Left ventricle myocardium inferior (tissue), 1 donor: ENCODE measurements at regions not wholly inside any gene's neighbourhood (a gene's known extent, or its start where the extent isn't known, plus 50 kb on each side); places are given as distances from the start of the nearest gene placed in this dataset.

ENCODE experiments used
- DNase-seq: peaks from one replicate; pipeline ENCODE4 v3.0.0-alpha.2; 2020
- H3K27ac ChIP-seq: fragments of 200-600 bp; replicated peaks from 2 replicates; pipeline ENCODE4 v1.8.0; 2021
- H3K27me3 ChIP-seq: fragments of 200-600 bp; 2 replicates; pipeline ENCODE4 v1.8.0; 2021; ENCODE audit warnings: low read depth
- H3K36me3 ChIP-seq: fragments of 200-600 bp; 2 replicates; pipeline ENCODE4 v1.8.0; 2021
- H3K4me1 ChIP-seq: fragments of 200-600 bp; 2 replicates; pipeline ENCODE4 v1.8.0; 2021
- H3K4me3 ChIP-seq: fragments of 200-600 bp; 2 replicates; pipeline ENCODE4 v1.8.0; 2021; ENCODE audit warnings: mild to moderate bottlenecking, moderate library complexity
- H3K9me3 ChIP-seq: fragments of 200-600 bp; replicated peaks from 2 replicates; pipeline ENCODE4 v1.8.0; 2021
- CTCF ChIP-seq: fragments of 200-600 bp; IDR thresholded peaks from 2 replicates; pipeline ENCODE4 v1.8.0; 2021; ENCODE audit warnings: antibody characterized with exemption, mild to moderate bottlenecking, borderline replicate concordance
- intact Hi-C: fragments of 100-400 bp; cut with micrococcal nuclease; formaldehyde crosslinking; loops from one replicate; pipeline ENCODE4 v1.11.0; 2022
- donor health status: DM: no; HTN: yes; CAD: no; lungs with severe emphysema.

DNA sequence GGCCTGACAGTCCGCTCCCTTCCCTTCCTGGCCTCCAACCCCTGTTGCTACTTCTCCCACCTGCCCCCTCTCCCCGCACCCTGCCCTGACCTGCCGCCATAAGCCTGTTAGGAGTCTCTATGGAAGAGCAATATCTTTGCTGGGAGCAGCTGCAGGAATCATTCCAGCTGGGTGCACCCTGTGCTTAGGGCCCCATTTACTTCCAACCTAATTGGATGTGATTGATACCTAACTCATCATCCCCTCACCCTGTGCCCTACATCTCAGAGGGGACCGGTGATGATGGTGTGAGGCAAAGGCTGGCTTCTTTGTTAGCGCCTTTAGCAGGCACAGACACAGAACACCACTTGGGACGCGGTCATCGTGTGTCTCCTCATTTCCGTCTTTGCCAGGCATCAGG lies 80.0 kb upstream of the FAM180A start:
- no peak for DNase-seq
- H3K36me3 ChIP-seq: no peaks in the 10 kb centered on the region
- H3K27me3 ChIP-seq: no peaks in the 10 kb centered on the region
- H3K4me1 ChIP-seq: peaks cover 3% of the 10 kb centered on the region
- no peak for TF ChIP-seq CTCF
- intact Hi-C loops: no loop called here
- H3K4me3 ChIP-seq: no peak overlapping the region
- no peaks in the 10 kb centered on the region for H3K9me3 ChIP-seq
- no peak overlapping the region for H3K27ac ChIP-seq

DNA sequence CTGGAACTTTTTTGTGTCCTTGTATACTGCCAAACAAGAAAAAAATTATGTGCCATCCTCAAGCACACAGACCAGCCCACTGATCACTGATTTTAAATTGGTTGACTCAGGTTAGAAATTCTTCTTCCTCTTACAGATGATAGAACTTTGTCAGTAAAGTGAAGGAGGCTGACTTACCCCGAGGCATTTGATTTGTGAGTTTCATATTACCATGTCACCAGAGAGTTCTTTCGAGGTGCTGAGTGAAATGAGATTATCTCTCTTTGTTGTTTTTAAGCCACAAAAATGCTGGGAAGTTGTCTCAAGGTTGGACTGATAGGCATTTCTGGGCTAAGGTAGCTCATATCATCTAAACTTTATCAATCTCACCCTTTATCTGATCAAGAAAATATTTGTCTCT lies 78.8 kb upstream of the FAM180A start:
- no peak for TF ChIP-seq CTCF
- intact Hi-C loops: no loop called here
- no peaks in the 10 kb centered on the region for H3K27me3 ChIP-seq
- no peak overlapping the region for H3K27ac ChIP-seq
- no peaks in the 10 kb centered on the region for H3K9me3 ChIP-seq
- H3K36me3 ChIP-seq: no peaks in the 10 kb centered on the region
- DNase-seq: no peak
- H3K4me1 ChIP-seq: no peaks in the 10 kb centered on the region
- H3K4me3 ChIP-seq: no peak overlapping the region

DNA sequence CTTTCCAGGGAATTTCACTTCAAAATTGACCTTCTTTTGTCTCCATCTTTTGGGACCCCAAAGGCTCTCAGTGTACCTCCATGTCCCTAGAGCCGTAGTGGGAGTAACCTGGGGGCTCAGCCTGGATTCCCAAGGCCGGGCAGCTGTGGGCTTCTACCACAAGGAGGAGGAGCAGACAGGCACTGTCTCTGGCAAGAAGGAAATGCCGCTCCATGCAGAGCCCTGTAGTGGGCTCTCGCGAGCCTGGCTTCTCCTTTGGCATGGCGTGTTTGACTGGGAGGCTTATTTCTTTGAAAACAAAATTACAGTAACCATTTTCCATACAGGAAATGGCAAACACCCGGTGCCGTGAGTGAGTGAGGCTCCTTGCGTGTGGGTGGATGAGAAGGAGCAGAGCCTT lies 76.8 kb upstream of the FAM180A start:
- no peaks in the 10 kb centered on the region for H3K4me1 ChIP-seq
- no peak overlapping the region for H3K4me3 ChIP-seq
- no peaks in the 10 kb centered on the region for H3K27me3 ChIP-seq
- H3K9me3 ChIP-seq: no peaks in the 10 kb centered on the region
- no peak for TF ChIP-seq CTCF
- H3K27ac ChIP-seq: no peak overlapping the region
- intact Hi-C loops: no loop called here
- DNase-seq: no peak
- H3K36me3 ChIP-seq: no peaks in the 10 kb centered on the region

GRCh38 chr7:135822376-135822775 lies 73.8 kb upstream of the FAM180A start:
- DNase-seq: no peak
- Histone ChIP-seq H3K36me3 (no peaks in the 10 kb centered on the region), H3K27ac (no peak overlapping the region), H3K4me1 (no peaks in the 10 kb centered on the region), H3K4me3 (no peak overlapping the region), H3K27me3 (no peaks in the 10 kb centered on the region), H3K9me3 (no peaks in the 10 kb centered on the region)
- intact Hi-C loops: no loop called here
- TF ChIP-seq CTCF: no peak

DNA sequence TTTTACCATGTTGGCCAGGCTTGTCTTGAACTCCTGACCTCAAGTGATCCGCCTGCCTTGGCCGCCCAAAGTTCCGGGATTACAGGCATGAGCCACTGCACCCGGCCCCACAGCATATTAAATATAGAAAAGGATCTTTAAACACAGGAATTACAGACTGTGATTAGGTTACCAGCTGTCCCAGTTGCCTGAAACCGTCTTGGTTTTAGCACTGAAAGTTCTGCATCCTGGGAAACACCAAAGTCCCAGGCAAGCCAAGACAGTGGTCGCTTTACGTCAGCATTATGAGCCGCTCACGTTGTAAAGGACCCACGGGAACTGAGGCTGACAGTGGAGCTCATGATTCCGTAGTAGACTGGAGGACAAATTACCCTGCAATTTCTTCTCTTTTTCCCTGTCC lies 69.0 kb upstream of the FAM180A start:
- Histone ChIP-seq H3K4me1 (no peaks in the 10 kb centered on the region), H3K27me3 (no peaks in the 10 kb centered on the region), H3K36me3 (no peaks in the 10 kb centered on the region), H3K9me3 (no peaks in the 10 kb centered on the region), H3K4me3 (no peak overlapping the region), H3K27ac (peak overlapping the region; percentile 48)
- intact Hi-C loops: no loop called here
- no peak for TF ChIP-seq CTCF
- DNase-seq: no peak

- no peaks in the 10 kb centered on the region for H3K9me3 ChIP-seq
- H3K36me3 ChIP-seq: no peaks in the 10 kb centered on the region
- TF ChIP-seq CTCF: no peak
- no peaks in the 10 kb centered on the region for H3K4me1 ChIP-seq
- intact Hi-C loops: no loop called here
- H3K4me3 ChIP-seq: no peak overlapping the region
- DNase-seq: no peak
- H3K27ac ChIP-seq: peak overlapping the region; percentile 3
- H3K27me3 ChIP-seq: no peaks in the 10 kb centered on the region
These were observed 66.4 kb upstream of the FAM180A start for GRCh38 chr7:135815033-135815432.
